HEK293 (cell line): ENCODE measurements at regions not wholly inside any gene's neighbourhood (a gene's known extent, or its start where the extent isn't known, plus 50 kb on each side); places are given as distances from the start of the nearest gene placed in this dataset.

Experiments used
- MYNN ChIP-seq: fragments of 450-650 bp; formaldehyde crosslinking; IDR thresholded peaks from 2 replicates; pipeline ENCODE4 v1.5.1; 2016; ENCODE audit warnings: missing biosample characterization, missing genetic modification characterization, borderline replicate concordance
- ZNF214 ChIP-seq: fragments of 450-650 bp; formaldehyde crosslinking; IDR thresholded peaks from 2 replicates; pipeline ENCODE4 v1.5.1; 2017; ENCODE audit warnings: missing biosample characterization, mild to moderate bottlenecking, missing genetic modification characterization, borderline replicate concordance
- ZNF223 ChIP-seq: fragments of 450-650 bp; formaldehyde crosslinking; IDR thresholded peaks from 2 replicates; pipeline ENCODE4 v1.5.1; 2016; ENCODE audit warnings: missing biosample characterization, missing genetic modification characterization
- ZNF24 ChIP-seq: fragments of 450-650 bp; formaldehyde crosslinking; IDR thresholded peaks from 2 replicates; pipeline ENCODE4 v1.5.1; 2016; ENCODE audit warnings: missing biosample characterization, missing genetic modification characterization
- ZNF274 ChIP-seq, 2 experiments: fragments of 200-500 bp in 1 of 2; fragments of 450-650 bp in 1 of 2; sonication (Bioruptor generic) in 1 of 2; formaldehyde crosslinking in 1 of 2; IDR thresholded peaks; 2 replicates each; pipeline versions ENCODE4 v1.5.1 to v1.6.1; 2014 to 2016; ENCODE audit warnings: borderline replicate concordance in 1 of 2, inconsistent platforms in 1 of 2, low read length in 1 of 2, missing biosample characterization in 1 of 2, missing genetic modification characterization in 1 of 2
- ZNF292 ChIP-seq: fragments of 450-650 bp; formaldehyde crosslinking; IDR thresholded peaks from 2 replicates; pipeline ENCODE4 v1.5.1; 2016; ENCODE audit warnings: low read depth, missing biosample characterization, missing genetic modification characterization, borderline replicate concordance
- ZNF302 ChIP-seq: fragments of 450-650 bp; formaldehyde crosslinking; IDR thresholded peaks from 2 replicates; pipeline ENCODE4 v1.5.1; 2016; ENCODE audit warnings: missing biosample characterization, missing genetic modification characterization, low read depth
- ZNF335 ChIP-seq: fragments of 450-650 bp; formaldehyde crosslinking; conservative IDR thresholded peaks from 2 replicates; pipeline ENCODE4 v1.5.1; 2016; ENCODE audit warnings: missing biosample characterization, missing genetic modification characterization
- ZNF792 ChIP-seq: fragments of 450-650 bp; formaldehyde crosslinking; IDR thresholded peaks from 2 replicates; pipeline ENCODE4 v1.5.1; 2016; ENCODE audit warnings: missing biosample characterization, missing genetic modification characterization
- ZSCAN30 ChIP-seq: fragments of 450-650 bp; IDR thresholded peaks from 2 replicates; pipeline ENCODE4 v1.5.1; 2018; ENCODE audit warnings: missing biosample characterization, mild to moderate bottlenecking, missing genetic modification characterization, moderate library complexity
- TF ChIP-seq, protein P1 (sequence below): fragments of 450-650 bp; formaldehyde crosslinking; IDR thresholded peaks from 2 replicates; pipeline ENCODE4 v1.5.1; 2016; ENCODE audit warnings: missing biosample characterization, missing genetic modification characterization
- TF ChIP-seq, protein P2 (sequence below): fragments of 450-650 bp; formaldehyde crosslinking; IDR thresholded peaks from 2 replicates; pipeline ENCODE4 v1.5.1; 2016; ENCODE audit warnings: missing biosample characterization, missing genetic modification characterization
- TF ChIP-seq, protein P3 (sequence below): fragments of 450-650 bp; formaldehyde crosslinking; IDR thresholded peaks from 2 replicates; pipeline ENCODE4 v1.5.1; 2016; ENCODE audit warnings: missing biosample characterization, missing genetic modification characterization, low read depth

DNA sequence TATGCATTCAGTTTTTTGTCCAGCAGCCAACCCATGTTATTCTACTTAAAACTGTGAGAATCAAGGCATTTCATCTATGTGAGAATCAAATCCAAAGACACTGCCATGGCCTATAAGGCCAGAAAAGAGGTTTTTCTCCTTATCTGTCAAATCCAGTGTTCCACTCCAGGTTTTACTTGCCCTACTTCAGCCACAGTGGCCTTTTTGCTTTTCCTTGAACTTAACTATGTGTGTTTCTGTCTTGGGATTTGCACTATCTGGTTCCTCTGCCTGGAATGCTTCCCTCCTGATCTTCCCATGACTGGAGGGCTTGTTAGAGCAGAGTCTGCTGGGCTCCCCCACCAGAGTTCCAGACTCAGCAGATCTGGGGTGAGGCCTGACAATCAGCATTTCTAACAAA lies 113.1 kb upstream of the DOK5 start:
- TF ChIP-seq, protein P1, sequence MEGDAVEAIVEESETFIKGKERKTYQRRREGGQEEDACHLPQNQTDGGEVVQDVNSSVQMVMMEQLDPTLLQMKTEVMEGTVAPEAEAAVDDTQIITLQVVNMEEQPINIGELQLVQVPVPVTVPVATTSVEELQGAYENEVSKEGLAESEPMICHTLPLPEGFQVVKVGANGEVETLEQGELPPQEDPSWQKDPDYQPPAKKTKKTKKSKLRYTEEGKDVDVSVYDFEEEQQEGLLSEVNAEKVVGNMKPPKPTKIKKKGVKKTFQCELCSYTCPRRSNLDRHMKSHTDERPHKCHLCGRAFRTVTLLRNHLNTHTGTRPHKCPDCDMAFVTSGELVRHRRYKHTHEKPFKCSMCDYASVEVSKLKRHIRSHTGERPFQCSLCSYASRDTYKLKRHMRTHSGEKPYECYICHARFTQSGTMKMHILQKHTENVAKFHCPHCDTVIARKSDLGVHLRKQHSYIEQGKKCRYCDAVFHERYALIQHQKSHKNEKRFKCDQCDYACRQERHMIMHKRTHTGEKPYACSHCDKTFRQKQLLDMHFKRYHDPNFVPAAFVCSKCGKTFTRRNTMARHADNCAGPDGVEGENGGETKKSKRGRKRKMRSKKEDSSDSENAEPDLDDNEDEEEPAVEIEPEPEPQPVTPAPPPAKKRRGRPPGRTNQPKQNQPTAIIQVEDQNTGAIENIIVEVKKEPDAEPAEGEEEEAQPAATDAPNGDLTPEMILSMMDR = no peak
- TF ChIP-seq ZNF24 = no peak
- TF ChIP-seq, protein P2, sequence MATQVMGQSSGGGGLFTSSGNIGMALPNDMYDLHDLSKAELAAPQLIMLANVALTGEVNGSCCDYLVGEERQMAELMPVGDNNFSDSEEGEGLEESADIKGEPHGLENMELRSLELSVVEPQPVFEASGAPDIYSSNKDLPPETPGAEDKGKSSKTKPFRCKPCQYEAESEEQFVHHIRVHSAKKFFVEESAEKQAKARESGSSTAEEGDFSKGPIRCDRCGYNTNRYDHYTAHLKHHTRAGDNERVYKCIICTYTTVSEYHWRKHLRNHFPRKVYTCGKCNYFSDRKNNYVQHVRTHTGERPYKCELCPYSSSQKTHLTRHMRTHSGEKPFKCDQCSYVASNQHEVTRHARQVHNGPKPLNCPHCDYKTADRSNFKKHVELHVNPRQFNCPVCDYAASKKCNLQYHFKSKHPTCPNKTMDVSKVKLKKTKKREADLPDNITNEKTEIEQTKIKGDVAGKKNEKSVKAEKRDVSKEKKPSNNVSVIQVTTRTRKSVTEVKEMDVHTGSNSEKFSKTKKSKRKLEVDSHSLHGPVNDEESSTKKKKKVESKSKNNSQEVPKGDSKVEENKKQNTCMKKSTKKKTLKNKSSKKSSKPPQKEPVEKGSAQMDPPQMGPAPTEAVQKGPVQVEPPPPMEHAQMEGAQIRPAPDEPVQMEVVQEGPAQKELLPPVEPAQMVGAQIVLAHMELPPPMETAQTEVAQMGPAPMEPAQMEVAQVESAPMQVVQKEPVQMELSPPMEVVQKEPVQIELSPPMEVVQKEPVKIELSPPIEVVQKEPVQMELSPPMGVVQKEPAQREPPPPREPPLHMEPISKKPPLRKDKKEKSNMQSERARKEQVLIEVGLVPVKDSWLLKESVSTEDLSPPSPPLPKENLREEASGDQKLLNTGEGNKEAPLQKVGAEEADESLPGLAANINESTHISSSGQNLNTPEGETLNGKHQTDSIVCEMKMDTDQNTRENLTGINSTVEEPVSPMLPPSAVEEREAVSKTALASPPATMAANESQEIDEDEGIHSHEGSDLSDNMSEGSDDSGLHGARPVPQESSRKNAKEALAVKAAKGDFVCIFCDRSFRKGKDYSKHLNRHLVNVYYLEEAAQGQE = no peak
- no peak for TF ChIP-seq ZNF274 (IDR thresholded peaks at IDR 0.05; ENCODE audit: low read length)
- TF ChIP-seq ZNF274 (tag by site-specific recombination; IDR thresholded peaks at IDR 0.05; ENCODE audit: borderline replicate concordance) = no peak
- TF ChIP-seq ZNF292 (tag by site-specific recombination) = no peak
- no peak for TF ChIP-seq MYNN (tag by site-specific recombination)
- TF ChIP-seq ZNF223 (tag by site-specific recombination) = no peak
- TF ChIP-seq ZSCAN30 = no peak
- TF ChIP-seq, protein P3, sequence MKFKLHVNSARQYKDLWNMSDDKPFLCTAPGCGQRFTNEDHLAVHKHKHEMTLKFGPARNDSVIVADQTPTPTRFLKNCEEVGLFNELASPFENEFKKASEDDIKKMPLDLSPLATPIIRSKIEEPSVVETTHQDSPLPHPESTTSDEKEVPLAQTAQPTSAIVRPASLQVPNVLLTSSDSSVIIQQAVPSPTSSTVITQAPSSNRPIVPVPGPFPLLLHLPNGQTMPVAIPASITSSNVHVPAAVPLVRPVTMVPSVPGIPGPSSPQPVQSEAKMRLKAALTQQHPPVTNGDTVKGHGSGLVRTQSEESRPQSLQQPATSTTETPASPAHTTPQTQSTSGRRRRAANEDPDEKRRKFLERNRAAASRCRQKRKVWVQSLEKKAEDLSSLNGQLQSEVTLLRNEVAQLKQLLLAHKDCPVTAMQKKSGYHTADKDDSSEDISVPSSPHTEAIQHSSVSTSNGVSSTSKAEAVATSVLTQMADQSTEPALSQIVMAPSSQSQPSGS (tag by site-specific recombination) = no peak
- no peak for TF ChIP-seq ZNF335 (tag by site-specific recombination)
- no peak for TF ChIP-seq ZNF302
- TF ChIP-seq ZNF792 (tag by site-specific recombination) = no peak
- no peak for TF ChIP-seq ZNF214 (tag by site-specific recombination)
